ENCODE measurements at regions not wholly inside any gene's neighbourhood (a gene's known extent, or its start where the extent isn't known, plus 50 kb on each side); places are given as distances from the start of the nearest gene placed in this dataset.
"Not testable (repeated sequence)": the region's sequence is repeated elsewhere in the genome, so short reads cannot be mapped to it uniquely, and the experiment has no call there.

- DNase-seq (ENCODE audit: low read depth) = no peak
- no peak for TF ChIP-seq CTCF (conservative IDR thresholded peaks at IDR 0.05; ENCODE audit: low read depth, low read length)
- H3K4me3 ChIP-seq (ENCODE audit: low read length) = no peak overlapping the region
These were observed 215.9 kb downstream of the TOMM20 start for GRCh38 chr1:234912548-234913277.

GRCh38 chr1:234911787-234912186 lies 216.8 kb downstream of the TOMM20 start:
- TF ChIP-seq CTCF (conservative IDR thresholded peaks at IDR 0.05; ENCODE audit: low read depth, low read length) = no peak
- H3K4me3 ChIP-seq (ENCODE audit: low read length) = no peak overlapping the region
- DNase-seq (ENCODE audit: low read depth) = no peak

GRCh38 chr1:234911136-234911535 lies 217.5 kb downstream of the TOMM20 start:
- not testable (repeated sequence) for H3K4me3 ChIP-seq (ENCODE audit: low read length); DNase-seq (ENCODE audit: low read depth)

GRCh38 chr1:234909851-234910250 lies 218.8 kb downstream of the TOMM20 start:
- H3K4me3 ChIP-seq (ENCODE audit: low read length) = no peak overlapping the region
- no peak for DNase-seq (ENCODE audit: low read depth)
- no peak for TF ChIP-seq CTCF (conservative IDR thresholded peaks at IDR 0.05; ENCODE audit: low read depth, low read length)

GRCh38 chr1:234909307-234909810 lies 219.3 kb downstream of the TOMM20 start:
- TF ChIP-seq CTCF (conservative IDR thresholded peaks at IDR 0.05; ENCODE audit: low read depth, low read length) = no peak

GRCh38 chr1:234908571-234908970 lies 220.1 kb downstream of the TOMM20 start:
- TF ChIP-seq CTCF (conservative IDR thresholded peaks at IDR 0.05; ENCODE audit: low read depth, low read length) = no peak

More at GRCh38 chr1:234909307-234909810, 219.3 kb downstream of the TOMM20 start:
- no peak overlapping the region for H3K4me3 ChIP-seq (ENCODE audit: low read length)
- DNase-seq (ENCODE audit: low read depth) = no peak

GRCh38 chr1:234907940-234908405 lies 220.7 kb downstream of the TOMM20 start:
- no peak overlapping the region for H3K4me3 ChIP-seq (ENCODE audit: low read length)
- no peak for TF ChIP-seq CTCF (conservative IDR thresholded peaks at IDR 0.05; ENCODE audit: low read depth, low read length)
- DNase-seq (ENCODE audit: low read depth) = no peak

More at GRCh38 chr1:234908571-234908970, 220.1 kb downstream of the TOMM20 start:
- DNase-seq (ENCODE audit: low read depth) = no peak
- H3K4me3 ChIP-seq (ENCODE audit: low read length) = no peak overlapping the region

Data from retinal pigment epithelial cell (primary cell).